ENCODE measurements at regions not wholly inside any gene's neighbourhood (a gene's known extent, or its start where the extent isn't known, plus 50 kb on each side); places are given as distances from the start of the nearest gene placed in this dataset.

DNA sequence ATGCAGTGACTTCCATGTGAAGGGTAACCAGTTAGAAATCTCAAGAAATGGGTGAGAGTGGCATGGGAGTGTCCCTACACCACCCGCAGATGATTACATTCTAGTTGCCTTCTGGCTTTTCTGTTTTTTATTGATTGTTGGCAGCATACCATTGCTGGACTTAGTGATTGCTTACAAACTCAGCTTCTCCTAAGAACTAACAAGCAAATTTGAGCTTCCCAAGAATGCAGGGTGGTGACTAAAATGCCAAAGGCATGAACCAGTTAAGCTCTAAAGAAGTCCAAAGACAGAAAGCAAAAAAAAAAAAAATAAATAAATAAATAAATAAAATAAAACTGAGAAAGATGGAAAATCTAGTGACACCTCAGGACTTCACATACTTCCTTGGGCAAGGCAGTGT, 245.5 kb upstream of the PARD3B start:
- Histone ChIP-seq H3K4me2 (ENCODE audit: low read depth, low read length, poor library complexity, severe bottlenecking) (no peak overlapping the region), H3K9ac (ENCODE audit: low read length) (no peak overlapping the region), H3K36me3 (ENCODE audit: low read length) (no peaks in the 10 kb centered on the region), H3K27ac (ENCODE audit: low read depth, low read length) (no peak overlapping the region), H3K4me3 (ENCODE audit: insufficient read depth, low read length, poor library complexity, severe bottlenecking) (no peak overlapping the region), H3K9me3 (ENCODE audit: insufficient read depth, low read length) (no peaks in the 10 kb centered on the region), H3K27me3 (ENCODE audit: low read length) (no peaks in the 10 kb centered on the region), H3F3A (ENCODE audit: insufficient read depth) (no peaks in the 10 kb centered on the region), H3K9me2 (replicated peaks; ENCODE audit: insufficient read depth, low read length) (no peaks in the 10 kb centered on the region), H3K79me2 (ENCODE audit: insufficient read depth, low read length) (no peaks in the 10 kb centered on the region), H4K20me1 (ENCODE audit: low read depth, low read length) (no peaks in the 10 kb centered on the region), H2AFZ (ENCODE audit: low read depth, low read length, severe bottlenecking) (no peak overlapping the region)
- TF ChIP-seq, protein P1, sequence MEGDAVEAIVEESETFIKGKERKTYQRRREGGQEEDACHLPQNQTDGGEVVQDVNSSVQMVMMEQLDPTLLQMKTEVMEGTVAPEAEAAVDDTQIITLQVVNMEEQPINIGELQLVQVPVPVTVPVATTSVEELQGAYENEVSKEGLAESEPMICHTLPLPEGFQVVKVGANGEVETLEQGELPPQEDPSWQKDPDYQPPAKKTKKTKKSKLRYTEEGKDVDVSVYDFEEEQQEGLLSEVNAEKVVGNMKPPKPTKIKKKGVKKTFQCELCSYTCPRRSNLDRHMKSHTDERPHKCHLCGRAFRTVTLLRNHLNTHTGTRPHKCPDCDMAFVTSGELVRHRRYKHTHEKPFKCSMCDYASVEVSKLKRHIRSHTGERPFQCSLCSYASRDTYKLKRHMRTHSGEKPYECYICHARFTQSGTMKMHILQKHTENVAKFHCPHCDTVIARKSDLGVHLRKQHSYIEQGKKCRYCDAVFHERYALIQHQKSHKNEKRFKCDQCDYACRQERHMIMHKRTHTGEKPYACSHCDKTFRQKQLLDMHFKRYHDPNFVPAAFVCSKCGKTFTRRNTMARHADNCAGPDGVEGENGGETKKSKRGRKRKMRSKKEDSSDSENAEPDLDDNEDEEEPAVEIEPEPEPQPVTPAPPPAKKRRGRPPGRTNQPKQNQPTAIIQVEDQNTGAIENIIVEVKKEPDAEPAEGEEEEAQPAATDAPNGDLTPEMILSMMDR (IDR thresholded peaks at IDR 0.05; ENCODE audit: insufficient read depth, low read length, poor library complexity, severe bottlenecking): no peak
- no peak for TF ChIP-seq EZH2phosphoT487 (conservative IDR thresholded peaks at IDR 0.05; ENCODE audit: low read length)

DNA sequence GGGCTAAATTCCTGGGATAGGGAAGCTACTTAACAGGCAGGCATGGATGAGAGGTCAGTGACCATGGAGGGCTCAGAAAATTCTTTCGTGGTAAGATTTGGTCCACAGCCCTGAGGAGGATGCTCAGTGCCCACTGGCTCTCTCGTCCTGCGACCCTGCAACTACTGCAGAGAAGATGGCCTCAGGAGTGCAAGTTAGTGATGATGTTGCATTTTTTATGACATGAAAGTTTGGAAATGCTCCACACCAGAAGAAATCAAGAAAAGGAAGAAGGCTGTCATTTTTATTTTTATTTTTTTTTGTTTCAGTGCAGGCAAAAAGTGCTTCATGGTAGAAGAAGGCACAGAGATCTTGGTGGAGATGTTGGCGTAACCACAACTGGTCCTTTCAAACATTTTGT, 238.6 kb upstream of the PARD3B start:
- H3K4me2 ChIP-seq (ENCODE audit: low read depth, low read length, poor library complexity, severe bottlenecking): no peak overlapping the region
- H3K36me3 ChIP-seq (ENCODE audit: low read length): no peaks in the 10 kb centered on the region
- H3K9me2 ChIP-seq (replicated peaks; ENCODE audit: insufficient read depth, low read length): no peaks in the 10 kb centered on the region
- no peak overlapping the region for H3K4me3 ChIP-seq (ENCODE audit: insufficient read depth, low read length, poor library complexity, severe bottlenecking)
- TF ChIP-seq EZH2phosphoT487 (conservative IDR thresholded peaks at IDR 0.05; ENCODE audit: low read length): no peak
- H4K20me1 ChIP-seq (ENCODE audit: low read depth, low read length): no peaks in the 10 kb centered on the region
- no peak overlapping the region for H3K9ac ChIP-seq (ENCODE audit: low read length)
- no peak overlapping the region for H3K27ac ChIP-seq (ENCODE audit: low read depth, low read length)
- H2AFZ ChIP-seq (ENCODE audit: low read depth, low read length, severe bottlenecking): no peak overlapping the region
- H3K27me3 ChIP-seq (ENCODE audit: low read length): no peaks in the 10 kb centered on the region
- H3F3A ChIP-seq (ENCODE audit: insufficient read depth): no peaks in the 10 kb centered on the region
- H3K79me2 ChIP-seq (ENCODE audit: insufficient read depth, low read length): no peaks in the 10 kb centered on the region
- H3K9me3 ChIP-seq (ENCODE audit: insufficient read depth, low read length): no peaks in the 10 kb centered on the region

DNA sequence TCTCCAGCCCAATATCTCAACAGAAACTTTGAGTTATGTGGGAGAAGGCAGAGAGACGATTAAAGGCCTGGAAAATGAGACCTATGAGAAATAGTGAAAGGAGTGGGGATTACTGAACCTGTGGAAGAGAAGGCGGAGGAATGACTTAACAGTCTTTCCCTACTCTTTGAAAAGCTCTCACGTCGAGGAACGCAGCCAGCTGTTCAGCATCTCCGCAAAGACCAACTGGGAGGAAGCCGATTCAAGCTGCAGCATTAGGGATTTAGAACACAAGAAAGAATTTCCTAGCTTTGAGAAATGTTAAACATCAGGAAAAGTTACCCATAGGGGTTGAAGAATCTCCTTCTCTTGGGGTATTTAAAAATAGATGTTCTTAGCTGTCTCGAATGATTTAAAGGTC, 233.2 kb upstream of the PARD3B start:
- no peaks in the 10 kb centered on the region for H3K27me3 ChIP-seq (ENCODE audit: low read length)
- no peaks in the 10 kb centered on the region for H3K79me2 ChIP-seq (ENCODE audit: insufficient read depth, low read length)
- no peaks in the 10 kb centered on the region for H3K36me3 ChIP-seq (ENCODE audit: low read length)
- no peak overlapping the region for H3K4me3 ChIP-seq (ENCODE audit: insufficient read depth, low read length, poor library complexity, severe bottlenecking)
- no peak overlapping the region for H3K4me2 ChIP-seq (ENCODE audit: low read depth, low read length, poor library complexity, severe bottlenecking)
- H3K9me3 ChIP-seq (ENCODE audit: insufficient read depth, low read length): no peaks in the 10 kb centered on the region
- no peaks in the 10 kb centered on the region for H4K20me1 ChIP-seq (ENCODE audit: low read depth, low read length)
- no peak overlapping the region for H3K9ac ChIP-seq (ENCODE audit: low read length)
- no peaks in the 10 kb centered on the region for H3F3A ChIP-seq (ENCODE audit: insufficient read depth)
- no peak for TF ChIP-seq EZH2phosphoT487 (conservative IDR thresholded peaks at IDR 0.05; ENCODE audit: low read length)
- TF ChIP-seq, protein P1 (IDR thresholded peaks at IDR 0.05; ENCODE audit: insufficient read depth, low read length, poor library complexity, severe bottlenecking): no peak
- H3K9me2 ChIP-seq (replicated peaks; ENCODE audit: insufficient read depth, low read length): no peaks in the 10 kb centered on the region
- no peak overlapping the region for H3K27ac ChIP-seq (ENCODE audit: low read depth, low read length)
- H2AFZ ChIP-seq (ENCODE audit: low read depth, low read length, severe bottlenecking): no peak overlapping the region

DNA sequence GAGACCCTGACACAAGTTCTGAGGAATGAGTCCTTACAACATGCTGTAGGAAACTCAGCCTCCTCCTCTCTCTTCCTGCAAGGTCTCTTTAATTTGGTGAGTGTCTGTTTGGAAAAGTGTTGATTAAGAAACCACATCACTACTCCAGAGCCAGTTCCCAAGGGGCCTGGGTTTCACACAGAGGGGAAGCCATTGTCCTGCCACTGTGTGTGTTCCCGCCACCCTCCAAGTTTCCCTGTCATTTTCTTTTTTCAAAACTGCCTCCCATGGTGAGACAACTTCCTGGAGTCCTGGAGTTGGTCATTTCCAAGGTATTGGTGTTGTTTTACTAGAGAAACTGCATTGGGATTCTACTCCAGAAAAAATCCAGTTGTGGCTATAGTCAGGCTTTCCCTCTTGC, 232.0 kb upstream of the PARD3B start:
- Histone ChIP-seq H3F3A (ENCODE audit: insufficient read depth) (no peaks in the 10 kb centered on the region), H2AFZ (ENCODE audit: low read depth, low read length, severe bottlenecking) (no peak overlapping the region), H3K4me3 (ENCODE audit: insufficient read depth, low read length, poor library complexity, severe bottlenecking) (no peak overlapping the region), H3K79me2 (ENCODE audit: insufficient read depth, low read length) (no peaks in the 10 kb centered on the region), H3K36me3 (ENCODE audit: low read length) (no peaks in the 10 kb centered on the region), H3K9me3 (ENCODE audit: insufficient read depth, low read length) (no peaks in the 10 kb centered on the region), H3K27ac (ENCODE audit: low read depth, low read length) (no peak overlapping the region), H3K9me2 (replicated peaks; ENCODE audit: insufficient read depth, low read length) (no peaks in the 10 kb centered on the region), H3K27me3 (ENCODE audit: low read length) (no peaks in the 10 kb centered on the region), H3K9ac (ENCODE audit: low read length) (no peak overlapping the region), H4K20me1 (ENCODE audit: low read depth, low read length) (no peaks in the 10 kb centered on the region), H3K4me2 (ENCODE audit: low read depth, low read length, poor library complexity, severe bottlenecking) (no peak overlapping the region)
- no peak for TF ChIP-seq EZH2phosphoT487 (conservative IDR thresholded peaks at IDR 0.05; ENCODE audit: low read length)
- TF ChIP-seq, protein P1 (IDR thresholded peaks at IDR 0.05; ENCODE audit: insufficient read depth, low read length, poor library complexity, severe bottlenecking): no peak
